ENCODE measurements at regions not wholly inside any gene's neighbourhood (a gene's known extent, or its start where the extent isn't known, plus 50 kb on each side); places are given as distances from the start of the nearest gene placed in this dataset.
"Not testable (repeated sequence)": the region's sequence is repeated elsewhere in the genome, so short reads cannot be mapped to it uniquely, and the experiment has no call there.

GRCh38 chr4:96455045-96455720 is 615.3 kb downstream of the PDHA2 start:
- no peaks in the 10 kb centered on the region for H3K79me2 ChIP-seq
- no peaks in the 10 kb centered on the region for H3K36me3 ChIP-seq (replicated peaks; ENCODE audit: insufficient read depth, low read depth)
- DNase-seq (ENCODE audit: low spot score), result no peak
- H3K27me3 ChIP-seq, result no peaks in the 10 kb centered on the region
- no peaks in the 10 kb centered on the region for H4K20me1 ChIP-seq (ENCODE audit: insufficient read depth, poor library complexity, severe bottlenecking)
- H3K9me2 ChIP-seq (replicated peaks; ENCODE audit: insufficient read depth), result no peaks in the 10 kb centered on the region
- H3K4me3 ChIP-seq, result no peak overlapping the region
- H3K27ac ChIP-seq, result no peak overlapping the region
- no peak overlapping the region for H3K4me2 ChIP-seq
- H3K9me3 ChIP-seq (ENCODE audit: low read depth), result no peaks in the 10 kb centered on the region
- TF ChIP-seq EZH2phosphoT487 (IDR thresholded peaks at IDR 0.05; ENCODE audit: low read depth, severe bottlenecking, unreplicated experiment) (no peak), EZH2 (IDR thresholded peaks at IDR 0.05; ENCODE audit: borderline replicate concordance) (no peak)
- TF ChIP-seq, protein P1, sequence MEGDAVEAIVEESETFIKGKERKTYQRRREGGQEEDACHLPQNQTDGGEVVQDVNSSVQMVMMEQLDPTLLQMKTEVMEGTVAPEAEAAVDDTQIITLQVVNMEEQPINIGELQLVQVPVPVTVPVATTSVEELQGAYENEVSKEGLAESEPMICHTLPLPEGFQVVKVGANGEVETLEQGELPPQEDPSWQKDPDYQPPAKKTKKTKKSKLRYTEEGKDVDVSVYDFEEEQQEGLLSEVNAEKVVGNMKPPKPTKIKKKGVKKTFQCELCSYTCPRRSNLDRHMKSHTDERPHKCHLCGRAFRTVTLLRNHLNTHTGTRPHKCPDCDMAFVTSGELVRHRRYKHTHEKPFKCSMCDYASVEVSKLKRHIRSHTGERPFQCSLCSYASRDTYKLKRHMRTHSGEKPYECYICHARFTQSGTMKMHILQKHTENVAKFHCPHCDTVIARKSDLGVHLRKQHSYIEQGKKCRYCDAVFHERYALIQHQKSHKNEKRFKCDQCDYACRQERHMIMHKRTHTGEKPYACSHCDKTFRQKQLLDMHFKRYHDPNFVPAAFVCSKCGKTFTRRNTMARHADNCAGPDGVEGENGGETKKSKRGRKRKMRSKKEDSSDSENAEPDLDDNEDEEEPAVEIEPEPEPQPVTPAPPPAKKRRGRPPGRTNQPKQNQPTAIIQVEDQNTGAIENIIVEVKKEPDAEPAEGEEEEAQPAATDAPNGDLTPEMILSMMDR (IDR thresholded peaks at IDR 0.05; ENCODE audit: poor library complexity), result no peak
- H3K4me1 ChIP-seq (ENCODE audit: insufficient read depth), result no peaks in the 10 kb centered on the region
- WGBS (ENCODE audit: low lambda C conversion rate, missing lambda C conversion rate), result 86% methylated on average over 6 of the region's 6 CpGs
- no peak overlapping the region for H2AFZ ChIP-seq

DNA sequence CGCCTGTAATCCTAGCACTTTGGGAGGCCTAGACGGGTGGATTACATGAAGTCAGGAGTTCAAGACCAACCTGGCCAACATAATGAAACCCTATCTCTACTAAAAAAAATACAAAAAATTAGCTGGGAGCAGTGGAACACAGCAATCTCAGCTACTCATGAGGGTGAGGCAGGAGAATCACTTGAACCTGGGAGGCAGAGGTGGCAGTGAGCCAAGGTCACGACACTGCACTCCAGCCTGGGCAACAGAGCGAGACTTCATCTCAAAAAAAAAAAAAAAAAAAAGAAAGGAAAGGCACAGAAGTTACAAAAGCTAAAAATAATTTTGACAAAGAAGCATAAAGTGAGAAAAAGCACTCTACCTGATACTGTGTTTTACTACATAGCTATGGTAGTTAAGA is 618.1 kb downstream of the PDHA2 start:
- H3K4me1 ChIP-seq (ENCODE audit: insufficient read depth); H3K27me3 ChIP-seq; H3K4me2 ChIP-seq; H3K79me2 ChIP-seq; H3K9me2 ChIP-seq (replicated peaks; ENCODE audit: insufficient read depth); H3K9me3 ChIP-seq (ENCODE audit: low read depth); H4K20me1 ChIP-seq (ENCODE audit: insufficient read depth, poor library complexity, severe bottlenecking); H3K4me3 ChIP-seq; H3K27ac ChIP-seq; H3K36me3 ChIP-seq (replicated peaks; ENCODE audit: insufficient read depth, low read depth); H2AFZ ChIP-seq; DNase-seq (ENCODE audit: low spot score): not testable (repeated sequence)
- WGBS (ENCODE audit: low lambda C conversion rate, missing lambda C conversion rate), result 86% methylated on average over 3 of the region's 4 CpGs

GRCh38 chr4:96459105-96459504 is 619.2 kb downstream of the PDHA2 start:
- H3K4me3 ChIP-seq, result no peak overlapping the region
- no peaks in the 10 kb centered on the region for H3K9me3 ChIP-seq (ENCODE audit: low read depth)
- no peaks in the 10 kb centered on the region for H3K4me1 ChIP-seq (ENCODE audit: insufficient read depth)
- H2AFZ ChIP-seq, result no peak overlapping the region
- no peak overlapping the region for H3K4me2 ChIP-seq
- no peaks in the 10 kb centered on the region for H3K9me2 ChIP-seq (replicated peaks; ENCODE audit: insufficient read depth)
- H3K79me2 ChIP-seq, result no peaks in the 10 kb centered on the region
- no peak for DNase-seq (ENCODE audit: low spot score)
- no peaks in the 10 kb centered on the region for H3K36me3 ChIP-seq (replicated peaks; ENCODE audit: insufficient read depth, low read depth)
- no peak overlapping the region for H3K27ac ChIP-seq
- H4K20me1 ChIP-seq (ENCODE audit: insufficient read depth, poor library complexity, severe bottlenecking), result no peaks in the 10 kb centered on the region
- 69% methylated on average over 1 of the region's 1 CpG for WGBS (ENCODE audit: low lambda C conversion rate, missing lambda C conversion rate)
- TF ChIP-seq EZH2 (IDR thresholded peaks at IDR 0.05; ENCODE audit: borderline replicate concordance) (no peak), EZH2phosphoT487 (IDR thresholded peaks at IDR 0.05; ENCODE audit: low read depth, severe bottlenecking, unreplicated experiment) (no peak)
- TF ChIP-seq, protein P1 (IDR thresholded peaks at IDR 0.05; ENCODE audit: poor library complexity), result no peak
- H3K27me3 ChIP-seq, result no peaks in the 10 kb centered on the region

DNA sequence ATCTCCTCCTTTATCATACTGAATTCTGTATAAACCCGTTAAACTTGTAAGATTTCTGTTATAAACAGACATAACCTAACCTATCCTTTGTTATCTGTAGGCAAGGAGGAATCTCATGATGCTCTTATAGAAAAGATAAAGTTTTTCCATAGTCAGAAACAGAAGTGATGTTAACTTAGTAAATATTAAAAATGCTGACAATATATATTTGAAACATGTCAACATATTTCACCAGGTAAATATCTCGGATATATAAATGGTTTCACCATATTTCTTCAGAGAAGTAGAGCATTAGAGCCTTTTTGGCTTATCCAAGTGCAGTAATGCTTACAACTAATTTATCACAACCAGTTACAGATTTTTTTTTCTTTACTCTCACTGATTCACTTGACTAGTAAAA is 625.9 kb downstream of the PDHA2 start:
- 84% methylated on average over 2 of the region's 2 CpGs for WGBS (ENCODE audit: low lambda C conversion rate, missing lambda C conversion rate)
- Histone ChIP-seq H3K79me2 (no peaks in the 10 kb centered on the region), H3K27me3 (no peaks in the 10 kb centered on the region), H3K9me3 (ENCODE audit: low read depth) (no peaks in the 10 kb centered on the region), H3K4me2 (no peak overlapping the region), H3K4me3 (no peak overlapping the region), H4K20me1 (ENCODE audit: insufficient read depth, poor library complexity, severe bottlenecking) (no peaks in the 10 kb centered on the region), H3K27ac (no peak overlapping the region), H3K9me2 (replicated peaks; ENCODE audit: insufficient read depth) (no peaks in the 10 kb centered on the region), H2AFZ (no peak overlapping the region), H3K4me1 (ENCODE audit: insufficient read depth) (no peaks in the 10 kb centered on the region), H3K36me3 (replicated peaks; ENCODE audit: insufficient read depth, low read depth) (no peaks in the 10 kb centered on the region)
- TF ChIP-seq EZH2phosphoT487 (IDR thresholded peaks at IDR 0.05; ENCODE audit: low read depth, severe bottlenecking, unreplicated experiment), result no peak
- no peak for TF ChIP-seq EZH2 (IDR thresholded peaks at IDR 0.05; ENCODE audit: borderline replicate concordance)
- TF ChIP-seq, protein P1 (IDR thresholded peaks at IDR 0.05; ENCODE audit: poor library complexity), result no peak
- DNase-seq (ENCODE audit: low spot score), result no peak
